WI38 (cell line): ENCODE measurements at regions not wholly inside any gene's neighbourhood (a gene's known extent, or its start where the extent isn't known, plus 50 kb on each side); places are given as distances from the start of the nearest gene placed in this dataset.

ENCODE experiments used
- H3K4me3 ChIP-seq: 2 replicates; pipeline ENCODE4 v1.5.1; 2011; ENCODE audit warnings: low read depth, mild to moderate bottlenecking, control low read depth, low read length
- CTCF ChIP-seq: IDR thresholded peaks from 2 replicates; pipeline ENCODE4 v1.5.1; 2012; ENCODE audit warnings: low read depth, mild to moderate bottlenecking, control low read depth, low read length

- TF ChIP-seq CTCF, result no peak
- H3K4me3 ChIP-seq, result no peak overlapping the region
Measured at GRCh38 chr16:80489173-80489572, 51.6 kb upstream of the DYNLRB2 start.

GRCh38 chr16:80488167-80488566 lies 52.6 kb upstream of the DYNLRB2 start:
- TF ChIP-seq CTCF, result no peak
- no peak overlapping the region for H3K4me3 ChIP-seq

DNA sequence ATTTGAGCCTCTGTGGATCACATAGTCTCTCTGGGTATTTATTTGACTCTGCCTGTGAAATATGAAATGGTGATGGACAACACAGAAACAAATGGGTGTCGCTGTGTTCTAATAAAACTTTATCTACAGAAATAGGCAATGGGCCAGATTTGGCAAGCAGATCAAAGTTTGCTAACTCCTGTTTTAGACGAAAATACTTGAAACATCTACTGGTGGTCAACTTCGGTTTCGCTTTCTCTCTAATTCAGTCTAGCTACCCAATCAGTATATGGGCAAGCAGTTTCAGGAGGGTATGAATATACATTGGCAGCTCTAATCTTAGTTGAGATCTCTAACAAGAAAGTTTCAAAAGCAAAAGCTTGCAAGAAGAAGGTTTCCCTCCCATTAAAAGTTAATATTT lies 60.1 kb upstream of the DYNLRB2 start:
- H3K4me3 ChIP-seq, result no peak overlapping the region
- TF ChIP-seq CTCF, result no peak

GRCh38 chr16:80477838-80478237 lies 63.0 kb upstream of the DYNLRB2 start:
- no peak for TF ChIP-seq CTCF
- no peak overlapping the region for H3K4me3 ChIP-seq

DNA sequence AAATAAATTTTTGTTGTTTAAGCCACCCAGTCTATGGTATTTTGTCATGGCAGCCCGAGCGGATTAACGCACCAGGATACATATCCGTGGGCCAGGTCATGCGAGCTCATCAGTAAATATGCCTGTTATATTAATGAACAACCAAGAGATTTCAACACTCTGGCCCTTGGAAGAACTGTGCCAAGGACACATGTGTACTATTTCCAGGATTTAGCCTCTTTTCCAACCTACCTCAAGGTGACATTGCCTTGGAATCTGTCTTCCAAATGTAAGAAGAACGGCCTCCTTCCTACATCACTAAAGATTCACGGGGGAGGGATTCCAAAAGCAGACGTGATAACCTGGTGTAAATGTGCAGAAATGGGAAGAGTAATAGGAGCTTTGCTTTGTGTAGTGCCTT lies 72.8 kb upstream of the DYNLRB2 start:
- no peak overlapping the region for H3K4me3 ChIP-seq
- no peak for TF ChIP-seq CTCF

GRCh38 chr16:80466024-80466987 lies 74.5 kb upstream of the DYNLRB2 start:
- no peak overlapping the region for H3K4me3 ChIP-seq

More at GRCh38 chr16:80466024-80466987, 74.5 kb upstream of the DYNLRB2 start:
- peak; percentile 54 for TF ChIP-seq CTCF
